ENCODE measurements at regions not wholly inside any gene's neighbourhood (a gene's known extent, or its start where the extent isn't known, plus 50 kb on each side); places are given as distances from the start of the nearest gene placed in this dataset.

DNA sequence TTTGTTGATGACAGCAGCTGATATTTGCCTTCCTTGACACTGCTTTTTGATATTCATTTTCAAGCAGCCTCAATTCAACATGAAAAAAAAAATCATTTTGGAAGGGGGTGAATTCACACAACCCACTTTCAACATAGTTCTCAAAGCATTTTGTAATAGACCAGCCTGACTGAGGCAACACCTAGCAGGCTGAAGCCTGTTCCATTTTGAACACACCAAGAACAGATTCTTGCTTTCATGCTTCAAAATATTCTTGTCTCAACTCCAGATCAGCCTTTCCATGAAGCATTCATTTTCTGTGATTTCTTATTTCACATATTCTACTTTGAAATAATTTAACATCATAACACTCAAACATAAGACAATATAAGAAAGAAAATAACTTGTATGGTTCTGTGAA lies 812.6 kb upstream of the POU3F3 start:
- TF ChIP-seq, protein P1, sequence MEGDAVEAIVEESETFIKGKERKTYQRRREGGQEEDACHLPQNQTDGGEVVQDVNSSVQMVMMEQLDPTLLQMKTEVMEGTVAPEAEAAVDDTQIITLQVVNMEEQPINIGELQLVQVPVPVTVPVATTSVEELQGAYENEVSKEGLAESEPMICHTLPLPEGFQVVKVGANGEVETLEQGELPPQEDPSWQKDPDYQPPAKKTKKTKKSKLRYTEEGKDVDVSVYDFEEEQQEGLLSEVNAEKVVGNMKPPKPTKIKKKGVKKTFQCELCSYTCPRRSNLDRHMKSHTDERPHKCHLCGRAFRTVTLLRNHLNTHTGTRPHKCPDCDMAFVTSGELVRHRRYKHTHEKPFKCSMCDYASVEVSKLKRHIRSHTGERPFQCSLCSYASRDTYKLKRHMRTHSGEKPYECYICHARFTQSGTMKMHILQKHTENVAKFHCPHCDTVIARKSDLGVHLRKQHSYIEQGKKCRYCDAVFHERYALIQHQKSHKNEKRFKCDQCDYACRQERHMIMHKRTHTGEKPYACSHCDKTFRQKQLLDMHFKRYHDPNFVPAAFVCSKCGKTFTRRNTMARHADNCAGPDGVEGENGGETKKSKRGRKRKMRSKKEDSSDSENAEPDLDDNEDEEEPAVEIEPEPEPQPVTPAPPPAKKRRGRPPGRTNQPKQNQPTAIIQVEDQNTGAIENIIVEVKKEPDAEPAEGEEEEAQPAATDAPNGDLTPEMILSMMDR (IDR thresholded peaks at IDR 0.05; ENCODE audit: poor library complexity): no peak
- no peak for TF ChIP-seq EZH2phosphoT487 (IDR thresholded peaks at IDR 0.05; ENCODE audit: low read depth, severe bottlenecking, unreplicated experiment)
